UCSD-AML1 (cell line): ENCODE measurements at regions not wholly inside any gene's neighbourhood (a gene's known extent, or its start where the extent isn't known, plus 50 kb on each side); places are given as distances from the start of the nearest gene placed in this dataset.
"Not testable (repeated sequence)": the region's sequence is repeated elsewhere in the genome, so short reads cannot be mapped to it uniquely, and the experiment has no call there.

Experiments
- DNase-seq: peaks from one replicate; lab custom pipeline; 2025; ENCODE audit not compliant: unreplicated experiment; lab: John Stamatoyannopoulos, UW

DNA sequence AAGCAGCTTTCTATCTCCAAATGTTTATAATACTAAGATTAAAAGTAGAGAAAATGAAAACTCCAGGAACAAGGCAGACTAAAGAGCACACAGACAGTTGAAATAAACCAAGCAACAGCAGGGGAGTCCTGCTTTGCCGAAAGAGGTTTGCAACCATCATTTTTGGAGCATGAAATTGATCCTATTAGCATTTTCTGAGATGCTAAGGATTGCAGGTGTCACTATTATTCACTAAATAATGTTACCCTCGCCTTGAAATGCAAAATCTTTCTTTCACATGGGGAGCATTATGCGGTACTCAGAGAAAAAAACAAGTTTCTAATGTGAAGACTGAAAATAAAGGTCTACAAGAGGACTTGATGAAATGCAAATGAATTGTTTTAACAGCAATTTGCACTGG, 81.7 kb upstream of the DNAJC10 start:
- no peak for DNase-seq

DNA sequence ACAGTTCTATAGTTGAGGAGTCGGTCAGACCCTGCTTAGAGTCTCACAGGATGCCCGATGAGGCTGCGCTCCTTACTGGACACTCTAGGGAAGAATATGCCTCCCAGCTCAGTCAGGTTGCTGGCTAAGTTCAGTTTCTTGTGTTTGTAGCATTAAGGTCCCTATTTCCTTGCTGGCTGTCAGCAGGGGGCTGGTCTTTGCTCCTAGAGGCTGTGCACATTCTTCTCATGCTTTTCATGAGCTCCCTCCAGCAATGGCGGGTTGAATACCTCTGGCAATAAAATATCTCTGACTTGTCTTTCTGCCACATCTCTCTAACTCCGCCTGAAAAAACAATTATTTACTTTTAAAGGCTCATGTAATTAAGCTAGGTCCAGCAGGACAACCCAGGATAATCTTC, 79.4 kb upstream of the DNAJC10 start:
- no peak for DNase-seq

DNA sequence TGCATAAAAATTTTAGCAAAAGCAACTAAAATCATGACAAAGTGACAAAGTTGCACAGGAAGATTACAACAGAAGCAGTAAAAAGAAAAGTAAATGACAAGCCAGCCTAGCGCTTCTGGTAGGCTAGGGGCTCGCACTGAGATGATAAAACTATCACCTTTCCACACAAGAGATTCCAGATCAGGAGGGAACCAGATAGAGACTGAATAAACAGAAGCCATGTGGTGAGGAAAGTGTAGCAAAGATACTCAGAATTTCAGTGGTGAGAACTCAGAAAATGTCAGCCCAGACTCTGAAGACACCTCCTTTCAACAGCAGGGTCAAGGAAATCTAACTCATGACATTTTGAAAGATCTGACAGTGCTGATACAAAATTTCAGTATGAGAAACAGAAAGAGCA, 77.4 kb upstream of the DNAJC10 start:
- no peak for DNase-seq

DNA sequence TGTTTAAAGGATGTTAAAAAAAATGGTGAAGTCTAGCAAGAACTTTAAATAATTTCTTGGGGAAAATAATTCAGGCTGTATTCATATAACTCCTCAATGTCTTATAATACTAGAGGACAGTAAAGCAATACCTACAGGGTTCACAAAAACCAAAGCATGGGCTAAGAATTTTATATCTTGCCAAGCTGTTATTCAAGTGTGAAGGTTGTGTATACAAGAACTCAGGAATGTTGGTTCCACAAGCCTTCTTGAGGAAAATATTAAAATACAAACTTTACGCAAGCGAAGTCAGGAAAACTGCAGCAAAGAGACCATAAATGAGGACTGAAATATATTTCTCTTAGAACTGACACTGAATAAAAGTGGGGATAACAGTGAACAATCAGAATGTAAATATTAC, 76.1 kb upstream of the DNAJC10 start:
- no peak for DNase-seq

DNA sequence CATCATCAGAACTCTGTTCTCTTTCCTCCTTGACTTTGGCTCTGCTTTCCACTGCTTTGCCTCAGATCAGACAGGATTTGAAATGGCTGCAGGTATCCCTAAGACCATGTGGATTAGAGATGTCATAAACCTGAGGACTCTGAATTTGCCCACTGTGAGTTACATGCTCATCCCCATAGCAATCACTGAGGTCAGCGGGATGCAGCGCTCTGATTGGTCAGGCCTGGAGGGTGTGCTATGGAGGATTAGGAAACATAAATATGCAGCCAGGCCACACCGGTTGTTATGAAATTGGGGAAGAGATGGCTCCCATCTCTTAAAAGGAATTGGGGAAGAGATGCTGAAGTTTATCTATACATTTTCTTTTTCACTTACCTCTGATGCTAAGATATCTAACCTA, 73.7 kb upstream of the DNAJC10 start:
- DNase-seq: peak; percentile 40

DNA sequence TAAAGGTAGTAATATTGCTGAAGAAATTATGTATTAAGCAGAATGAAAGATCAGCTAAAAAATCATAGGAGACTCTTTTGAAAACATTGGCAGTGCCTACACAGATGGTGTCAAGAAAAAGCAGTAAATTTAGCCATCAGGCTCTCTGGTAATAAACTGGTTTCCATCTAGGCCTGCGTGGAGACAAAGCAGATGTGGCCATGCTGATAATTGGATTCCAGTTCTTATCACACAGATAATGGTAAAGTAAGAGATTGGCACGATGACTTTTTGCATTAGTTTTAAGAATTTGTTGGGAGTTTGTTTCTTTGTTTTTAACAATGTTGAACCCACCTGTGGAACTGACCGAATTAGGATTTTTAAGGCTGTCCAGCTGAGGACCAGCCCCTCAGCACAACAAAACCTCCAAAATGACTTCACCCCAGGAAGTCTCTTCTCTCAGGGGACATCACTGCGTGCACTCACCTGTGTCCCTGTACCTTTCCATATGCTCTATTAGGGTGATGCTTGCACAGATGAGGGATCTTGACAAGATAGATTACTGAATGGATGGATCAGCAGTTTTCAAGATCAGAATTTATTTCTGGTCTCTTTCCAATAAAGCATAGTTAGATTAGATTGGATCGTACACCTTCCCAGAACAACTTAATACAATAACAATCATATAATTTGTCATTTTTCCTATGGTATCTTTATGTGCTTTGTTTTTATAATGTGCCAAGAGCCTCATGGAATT, 69.1 kb upstream of the DNAJC10 start:
- DNase-seq: no peak

DNA sequence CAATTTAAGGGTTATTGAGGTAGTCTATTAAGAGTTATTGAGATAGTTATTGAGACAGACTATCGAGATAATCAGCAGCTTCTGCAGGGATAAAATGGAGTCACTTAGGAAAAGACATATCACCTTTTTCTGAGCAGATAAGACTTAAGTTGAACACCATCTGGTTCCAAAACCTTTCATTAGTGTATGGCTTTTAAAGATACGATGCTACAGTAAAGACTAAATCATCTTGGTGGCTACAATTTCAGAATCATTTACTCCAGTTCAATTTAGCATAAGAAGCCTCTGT, 68.6 kb upstream of the DNAJC10 start:
- DNase-seq: no peak

DNA sequence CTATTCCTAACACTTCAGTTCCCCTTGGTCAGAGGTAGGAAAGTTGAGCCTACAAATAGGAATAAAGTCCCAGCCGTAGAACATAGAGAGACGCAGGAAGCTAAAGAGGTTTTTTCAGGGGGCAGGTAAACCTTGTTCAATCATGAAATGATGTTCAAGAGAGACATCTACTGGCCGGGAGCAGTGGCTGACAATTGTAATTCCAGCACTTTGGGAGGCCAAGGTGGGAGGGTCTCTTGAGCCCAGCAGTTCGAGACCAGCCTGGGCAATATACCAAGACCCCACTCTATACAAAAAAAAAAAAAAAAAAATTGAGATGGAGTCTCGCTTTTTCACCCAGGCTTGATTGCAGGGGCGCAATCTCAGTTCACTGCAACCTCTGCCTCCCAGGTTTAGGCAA, 66.7 kb upstream of the DNAJC10 start:
- peak; percentile 10 for DNase-seq

DNA sequence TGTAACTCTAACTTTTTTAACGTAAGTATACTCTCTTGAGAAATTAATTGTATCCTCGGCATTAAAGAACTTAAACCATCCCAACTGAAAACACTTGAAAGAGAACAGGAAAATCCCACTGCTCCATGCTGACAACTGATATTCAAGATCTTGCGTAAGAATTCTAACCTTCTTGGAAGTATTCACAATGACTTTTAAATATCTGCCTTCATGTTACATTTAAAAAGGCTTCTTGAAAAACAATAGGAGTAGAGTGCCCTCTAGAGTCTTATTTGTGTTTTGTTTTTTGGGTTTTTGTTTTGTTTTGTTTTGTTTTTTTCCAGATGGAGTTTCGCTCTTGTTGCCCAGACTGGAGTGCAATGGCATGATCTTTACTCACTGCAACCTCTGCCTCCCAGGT, 65.4 kb upstream of the DNAJC10 start:
- no peak for DNase-seq

DNA sequence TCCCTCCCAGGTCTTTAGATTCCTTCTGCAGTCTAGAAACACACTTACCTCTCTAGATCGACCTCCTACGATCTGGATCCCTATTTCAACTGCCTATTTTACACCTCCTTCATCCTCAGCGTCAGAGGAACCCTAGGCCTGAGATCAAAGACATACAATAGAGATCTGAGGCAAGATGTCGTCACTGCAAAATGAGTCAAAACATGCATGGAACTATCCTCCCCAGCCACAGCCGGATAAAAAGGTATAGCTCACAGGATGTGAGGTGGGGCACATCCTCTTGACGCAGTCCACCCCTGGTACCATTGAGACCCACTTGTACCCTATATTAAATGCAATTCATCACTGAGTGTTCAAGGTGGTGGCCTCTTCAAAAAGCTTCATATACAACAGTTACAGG, 63.7 kb upstream of the DNAJC10 start:
- no peak for DNase-seq

DNA sequence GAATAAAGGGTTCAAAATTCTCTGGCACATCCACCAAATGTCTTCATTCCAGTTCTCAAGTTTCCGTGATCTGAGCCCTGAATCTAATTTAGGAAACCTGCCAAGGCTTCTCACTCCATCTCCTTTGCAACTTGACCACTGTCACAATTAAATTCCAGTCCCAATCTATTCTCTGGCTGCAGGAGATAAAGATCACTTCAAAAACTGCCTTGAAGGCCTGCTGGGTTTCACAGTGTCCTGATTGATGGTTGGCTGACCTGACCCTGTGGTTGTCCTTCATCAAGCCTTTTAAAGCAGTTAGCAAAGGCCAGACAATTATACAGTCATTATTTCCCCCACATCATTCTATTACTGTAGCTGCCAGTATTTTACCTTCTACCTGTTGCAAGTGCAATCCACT, 60.3 kb upstream of the DNAJC10 start:
- DNase-seq: no peak

DNA sequence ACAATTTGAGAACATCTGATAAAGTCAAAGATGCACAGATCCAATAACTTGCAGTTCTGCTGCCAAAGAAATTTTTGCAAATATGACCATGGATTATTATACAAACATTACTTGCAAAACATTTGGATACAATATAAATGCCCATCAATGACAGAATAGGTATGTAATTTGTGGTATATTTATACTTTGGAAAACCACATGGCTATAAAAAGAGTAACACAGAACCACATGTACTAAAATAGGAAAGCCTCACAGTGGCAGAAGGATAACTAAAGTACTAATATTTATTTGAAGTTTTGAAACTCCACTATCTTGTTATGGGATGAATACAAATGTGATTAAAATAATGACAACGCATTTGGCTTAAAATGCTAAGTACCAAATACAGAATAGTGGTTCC, 51.8 kb upstream of the DNAJC10 start:
- DNase-seq: no peak

DNA sequence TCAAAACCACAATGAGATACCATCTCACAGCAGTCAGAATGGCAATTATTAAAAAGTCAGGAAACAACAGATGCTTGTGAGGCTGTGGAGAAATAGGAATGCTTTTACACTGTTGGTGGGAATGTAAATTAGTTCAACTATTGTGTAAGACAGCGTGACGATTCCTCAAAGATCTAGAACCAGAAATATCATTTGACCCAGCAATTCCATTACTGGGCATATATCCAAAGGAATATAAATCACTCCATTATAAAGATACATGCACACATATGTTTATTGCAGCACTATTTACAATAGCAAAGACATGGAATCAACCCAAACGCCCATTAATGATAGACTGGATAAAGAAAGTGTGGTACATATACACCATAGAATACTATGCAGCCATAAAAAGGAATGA, 50.6 kb upstream of the DNAJC10 start:
- not testable (repeated sequence) for DNase-seq
